ENCODE measurements at regions not wholly inside any gene's neighbourhood (a gene's known extent, or its start where the extent isn't known, plus 50 kb on each side); places are given as distances from the start of the nearest gene placed in this dataset.

- Histone ChIP-seq H3K4me1 (ENCODE audit: control insufficient read depth, insufficient read depth, low read length) (no peaks in the 10 kb centered on the region), H3K9me3 (ENCODE audit: control insufficient read depth, insufficient read depth, low read depth, low read length) (no peaks in the 10 kb centered on the region), H3K27me3 (ENCODE audit: control insufficient read depth, insufficient read depth, low read length) (no peaks in the 10 kb centered on the region), H3K36me3 (ENCODE audit: control insufficient read depth, insufficient read depth, low read length) (no peaks in the 10 kb centered on the region), H3K4me3 (ENCODE audit: low read depth in 2 of 2, low read length in 2 of 2) (no peak overlapping the region), H3K27ac (ENCODE audit: low read length) (no peak overlapping the region)
- ATAC-seq (no peak), DNase-seq (ENCODE audit: low read depth, low spot score) (no peak)
- CTCF ChIA-PET, result no interaction called here
- intact Hi-C loops (cut with micrococcal nuclease; ENCODE audit: unreplicated experiment) (no loop called here), in situ Hi-C loops (cut with HindIII; ENCODE audit: low pct_unique_long_range_greater_than_20kb, low sequenced_read_pairs) (no loop called here)
- no TSS peak for BruUV-seq (replicated peaks)
- POLR2A ChIA-PET, result no interaction called here
- no peak for TF ChIP-seq TCF7L2 (IDR thresholded peaks at IDR 0.05; ENCODE audit: low read depth, low read length)
- TF ChIP-seq CTCF (IDR thresholded peaks at IDR 0.05), result peak; percentile 16; the same call in 1 of the 2 replicates
- no peak for TF ChIP-seq POLR2AphosphoS5 (IDR thresholded peaks at IDR 0.05; ENCODE audit: low read depth, low read length)
These were observed 138.9 kb upstream of the CA10 start for GRCh38 chr17:52297230-52298010.

DNA sequence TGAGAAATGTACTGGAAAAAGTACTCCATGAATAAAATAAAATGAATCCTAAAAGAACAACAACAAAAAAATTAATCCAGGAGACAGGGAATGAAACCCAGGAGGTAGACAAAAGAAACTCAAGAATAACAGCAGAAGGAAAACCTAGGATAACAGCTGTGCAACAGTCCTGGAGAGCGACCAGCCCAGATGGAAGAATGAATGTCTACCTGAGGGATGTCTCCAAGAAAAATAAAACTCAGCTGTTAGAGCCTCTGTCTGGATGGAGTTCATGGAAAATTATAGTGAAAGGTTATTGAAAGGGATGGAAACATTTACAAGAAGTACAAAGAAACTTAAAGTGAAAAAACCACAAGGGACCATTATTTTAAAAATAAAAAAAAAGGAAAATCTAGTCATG, 135.8 kb upstream of the CA10 start:
- no peak for DNase-seq (ENCODE audit: low read depth, low spot score)
- Histone ChIP-seq H3K4me1 (ENCODE audit: control insufficient read depth, insufficient read depth, low read length) (no peaks in the 10 kb centered on the region), H3K27ac (ENCODE audit: low read length) (no peak overlapping the region), H3K27me3 (ENCODE audit: control insufficient read depth, insufficient read depth, low read length) (no peaks in the 10 kb centered on the region), H3K36me3 (ENCODE audit: control insufficient read depth, insufficient read depth, low read length) (no peaks in the 10 kb centered on the region), H3K9me3 (ENCODE audit: control insufficient read depth, insufficient read depth, low read depth, low read length) (no peaks in the 10 kb centered on the region), H3K4me3 (ENCODE audit: low read depth in 2 of 2, low read length in 2 of 2) (no peak overlapping the region)
- in situ Hi-C loops (cut with HindIII; ENCODE audit: low pct_unique_long_range_greater_than_20kb, low sequenced_read_pairs) (no loop called here), intact Hi-C loops (cut with micrococcal nuclease; ENCODE audit: unreplicated experiment) (no loop called here)
- no peak for ATAC-seq
- ChIA-PET POLR2A (no interaction called here), CTCF (no interaction called here)
- no TSS peak for BruUV-seq (replicated peaks)
- TF ChIP-seq POLR2AphosphoS5 (IDR thresholded peaks at IDR 0.05; ENCODE audit: low read depth, low read length), result no peak

DNA sequence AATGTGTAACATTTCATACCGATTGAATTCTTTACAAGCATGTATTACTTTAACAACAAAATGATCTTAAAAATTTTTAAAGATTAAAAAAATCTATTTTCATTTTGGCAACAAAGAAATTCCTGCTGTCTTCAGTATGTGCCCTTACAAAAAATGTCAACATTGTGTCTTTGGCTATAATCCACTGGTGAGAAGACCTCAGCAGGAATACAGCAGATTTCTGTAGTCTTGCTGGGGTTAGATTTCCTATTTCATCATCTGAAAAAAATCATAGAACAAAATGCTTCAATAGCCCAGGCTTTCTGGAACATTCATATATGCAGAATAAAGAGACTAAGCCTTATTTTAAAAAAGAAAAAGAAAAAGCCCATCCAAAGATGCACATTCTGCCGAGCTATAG, 129.1 kb upstream of the CA10 start:
- H3K27ac ChIP-seq (ENCODE audit: low read length), result no peak overlapping the region
- no peak for ATAC-seq
- CTCF ChIA-PET, result no interaction called here
- DNase-seq (ENCODE audit: low read depth, low spot score), result no peak
- in situ Hi-C loops (cut with HindIII; ENCODE audit: low pct_unique_long_range_greater_than_20kb, low sequenced_read_pairs) (no loop called here), intact Hi-C loops (cut with micrococcal nuclease; ENCODE audit: unreplicated experiment) (no loop called here)
- no peak for TF ChIP-seq POLR2AphosphoS5 (IDR thresholded peaks at IDR 0.05; ENCODE audit: low read depth, low read length)
- no peak for TF ChIP-seq SIN3A (IDR thresholded peaks at IDR 0.05; ENCODE audit: borderline replicate concordance, insufficient read depth, low read depth, low read length)
- no peak for TF ChIP-seq CTCF (IDR thresholded peaks at IDR 0.05)
- no peak for TF ChIP-seq TCF7L2 (IDR thresholded peaks at IDR 0.05; ENCODE audit: low read depth, low read length)
- TF ChIP-seq, protein P1, sequence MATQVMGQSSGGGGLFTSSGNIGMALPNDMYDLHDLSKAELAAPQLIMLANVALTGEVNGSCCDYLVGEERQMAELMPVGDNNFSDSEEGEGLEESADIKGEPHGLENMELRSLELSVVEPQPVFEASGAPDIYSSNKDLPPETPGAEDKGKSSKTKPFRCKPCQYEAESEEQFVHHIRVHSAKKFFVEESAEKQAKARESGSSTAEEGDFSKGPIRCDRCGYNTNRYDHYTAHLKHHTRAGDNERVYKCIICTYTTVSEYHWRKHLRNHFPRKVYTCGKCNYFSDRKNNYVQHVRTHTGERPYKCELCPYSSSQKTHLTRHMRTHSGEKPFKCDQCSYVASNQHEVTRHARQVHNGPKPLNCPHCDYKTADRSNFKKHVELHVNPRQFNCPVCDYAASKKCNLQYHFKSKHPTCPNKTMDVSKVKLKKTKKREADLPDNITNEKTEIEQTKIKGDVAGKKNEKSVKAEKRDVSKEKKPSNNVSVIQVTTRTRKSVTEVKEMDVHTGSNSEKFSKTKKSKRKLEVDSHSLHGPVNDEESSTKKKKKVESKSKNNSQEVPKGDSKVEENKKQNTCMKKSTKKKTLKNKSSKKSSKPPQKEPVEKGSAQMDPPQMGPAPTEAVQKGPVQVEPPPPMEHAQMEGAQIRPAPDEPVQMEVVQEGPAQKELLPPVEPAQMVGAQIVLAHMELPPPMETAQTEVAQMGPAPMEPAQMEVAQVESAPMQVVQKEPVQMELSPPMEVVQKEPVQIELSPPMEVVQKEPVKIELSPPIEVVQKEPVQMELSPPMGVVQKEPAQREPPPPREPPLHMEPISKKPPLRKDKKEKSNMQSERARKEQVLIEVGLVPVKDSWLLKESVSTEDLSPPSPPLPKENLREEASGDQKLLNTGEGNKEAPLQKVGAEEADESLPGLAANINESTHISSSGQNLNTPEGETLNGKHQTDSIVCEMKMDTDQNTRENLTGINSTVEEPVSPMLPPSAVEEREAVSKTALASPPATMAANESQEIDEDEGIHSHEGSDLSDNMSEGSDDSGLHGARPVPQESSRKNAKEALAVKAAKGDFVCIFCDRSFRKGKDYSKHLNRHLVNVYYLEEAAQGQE (IDR thresholded peaks at IDR 0.05; ENCODE audit: insufficient read depth in 1 of 2, low read depth in 2 of 2, low read length in 1 of 2), result no peak
- no peaks in the 10 kb centered on the region for H3K36me3 ChIP-seq (ENCODE audit: control insufficient read depth, insufficient read depth, low read length)
- H3K27me3 ChIP-seq (ENCODE audit: control insufficient read depth, insufficient read depth, low read length), result no peaks in the 10 kb centered on the region
- H3K4me3 ChIP-seq (ENCODE audit: low read depth in 2 of 2, low read length in 2 of 2), result no peak overlapping the region
- H3K4me1 ChIP-seq (ENCODE audit: control insufficient read depth, insufficient read depth, low read length), result no peaks in the 10 kb centered on the region
- no peaks in the 10 kb centered on the region for H3K9me3 ChIP-seq (ENCODE audit: control insufficient read depth, insufficient read depth, low read depth, low read length)
- POLR2A ChIA-PET, result no interaction called here
- no TSS peak for BruUV-seq (replicated peaks)

Data from Panc1 (cell line).